K562 (cell line): ENCODE measurements at regions not wholly inside any gene's neighbourhood (a gene's known extent, or its start where the extent isn't known, plus 50 kb on each side); places are given as distances from the start of the nearest gene placed in this dataset.

Experiments used
- CREB5 ChIP-seq: fragments of 250-450 bp; sonication (Bioruptor Pico); IDR thresholded peaks from 2 replicates; pipeline ENCODE4 v1.5.0; 2020; ENCODE audit warnings: mild to moderate bottlenecking
- E2F6 ChIP-seq, 2 experiments: IDR thresholded peaks; 2 replicates each; pipeline ENCODE4 v1.6.1; 2011; ENCODE audit warnings: borderline replicate concordance in 1 of 2, control low read depth in 1 of 2, low read depth in 1 of 2, low read length in 1 of 2, mild to moderate bottlenecking in 1 of 2, mixed read lengths in 1 of 2, moderate library complexity in 1 of 2; ENCODE audit not compliant: insufficient read depth in 1 of 2, insufficient read length in 1 of 2, poor library complexity in 1 of 2, severe bottlenecking in 1 of 2; ENCODE audit errors: extremely low read depth in 1 of 2
- MYC ChIP-seq, 2 experiments: fragments of 250-450 bp in 1 of 2; sonication (Bioruptor Pico) in 1 of 2; IDR thresholded peaks; 2 replicates each; pipeline versions ENCODE4 v1.5.1 to v1.6.1; 2012 to 2021; ENCODE audit warnings: low read depth in 2 of 2, borderline replicate concordance in 1 of 2, improper control_type of control experiment in 1 of 2, low read length in 1 of 2, mild to moderate bottlenecking in 1 of 2, moderate library complexity in 1 of 2
- NFE2 ChIP-seq: IDR thresholded peaks from 2 replicates; pipeline ENCODE4 v1.6.1; 2014; ENCODE audit warnings: antibody characterized with exemption, low read depth
- RUNX1 ChIP-seq: sonication (generic); IDR thresholded peaks from 2 replicates; pipeline ENCODE4 v1.6.1; 2016; ENCODE audit warnings: antibody characterized with exemption, low read depth
- ZNF589 ChIP-seq: fragments of 200-800 bp; sonication (Bioruptor generic); IDR thresholded peaks from 2 replicates; pipeline ENCODE4 v1.6.1; 2016; ENCODE audit warnings: low read depth, missing genetic modification characterization, missing compliant biosample characterization
- TF ChIP-seq, protein P1 (sequence below): fragments of 250-450 bp; sonication (Bioruptor Pico); IDR thresholded peaks from 2 replicates; pipeline ENCODE4 v1.5.0; 2021; ENCODE audit warnings: mild to moderate bottlenecking, moderate library complexity
- TF ChIP-seq, protein P2 (sequence below): fragments of 200-800 bp; sonication (Bioruptor generic); IDR thresholded peaks from 2 replicates; pipeline ENCODE4 v1.6.1; 2017; ENCODE audit warnings: missing genetic modification characterization, missing compliant biosample characterization
- TF ChIP-seq, protein P3 (sequence below), 2 experiments: fragments of 450-650 bp; formaldehyde crosslinking in 1 of 2; IDR thresholded peaks; 2 replicates each; pipeline versions ENCODE4 v1.4.0 to v1.6.1; 2014 to 2020; ENCODE audit warnings: mild to moderate bottlenecking in 2 of 2, borderline replicate concordance in 1 of 2, low read depth in 1 of 2

DNA sequence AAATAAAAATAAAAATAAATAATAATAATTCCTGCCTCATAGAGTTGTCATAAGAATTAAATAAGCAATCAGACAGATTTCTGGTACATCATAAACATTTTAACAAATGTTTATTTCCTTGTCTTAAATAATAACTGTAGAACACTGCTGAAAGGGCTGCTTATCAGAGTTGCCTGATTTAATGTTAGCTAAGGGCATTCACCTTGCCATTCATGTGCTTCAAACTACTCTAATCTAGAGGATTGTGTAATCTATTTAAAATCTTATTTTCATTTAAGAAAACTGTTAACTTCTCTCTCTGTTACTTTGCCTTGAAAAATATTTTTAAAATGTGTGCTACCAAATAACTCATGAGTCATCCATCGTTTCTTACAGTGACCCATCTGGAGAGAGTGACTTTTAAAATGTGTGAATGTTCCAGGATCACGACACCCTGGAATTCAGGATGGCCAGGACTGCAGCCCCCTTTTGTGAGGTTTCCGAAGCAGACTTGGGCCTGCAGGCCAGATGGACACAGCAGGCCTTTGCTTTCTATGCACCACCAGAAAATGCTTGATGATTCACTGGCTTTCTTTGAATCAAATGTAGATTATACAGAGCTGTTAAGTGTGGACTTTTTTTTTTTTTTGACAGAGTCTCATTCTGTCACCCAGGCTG lies 109.1 kb upstream of the TNS3 start (continued):
- TF ChIP-seq, protein P1, sequence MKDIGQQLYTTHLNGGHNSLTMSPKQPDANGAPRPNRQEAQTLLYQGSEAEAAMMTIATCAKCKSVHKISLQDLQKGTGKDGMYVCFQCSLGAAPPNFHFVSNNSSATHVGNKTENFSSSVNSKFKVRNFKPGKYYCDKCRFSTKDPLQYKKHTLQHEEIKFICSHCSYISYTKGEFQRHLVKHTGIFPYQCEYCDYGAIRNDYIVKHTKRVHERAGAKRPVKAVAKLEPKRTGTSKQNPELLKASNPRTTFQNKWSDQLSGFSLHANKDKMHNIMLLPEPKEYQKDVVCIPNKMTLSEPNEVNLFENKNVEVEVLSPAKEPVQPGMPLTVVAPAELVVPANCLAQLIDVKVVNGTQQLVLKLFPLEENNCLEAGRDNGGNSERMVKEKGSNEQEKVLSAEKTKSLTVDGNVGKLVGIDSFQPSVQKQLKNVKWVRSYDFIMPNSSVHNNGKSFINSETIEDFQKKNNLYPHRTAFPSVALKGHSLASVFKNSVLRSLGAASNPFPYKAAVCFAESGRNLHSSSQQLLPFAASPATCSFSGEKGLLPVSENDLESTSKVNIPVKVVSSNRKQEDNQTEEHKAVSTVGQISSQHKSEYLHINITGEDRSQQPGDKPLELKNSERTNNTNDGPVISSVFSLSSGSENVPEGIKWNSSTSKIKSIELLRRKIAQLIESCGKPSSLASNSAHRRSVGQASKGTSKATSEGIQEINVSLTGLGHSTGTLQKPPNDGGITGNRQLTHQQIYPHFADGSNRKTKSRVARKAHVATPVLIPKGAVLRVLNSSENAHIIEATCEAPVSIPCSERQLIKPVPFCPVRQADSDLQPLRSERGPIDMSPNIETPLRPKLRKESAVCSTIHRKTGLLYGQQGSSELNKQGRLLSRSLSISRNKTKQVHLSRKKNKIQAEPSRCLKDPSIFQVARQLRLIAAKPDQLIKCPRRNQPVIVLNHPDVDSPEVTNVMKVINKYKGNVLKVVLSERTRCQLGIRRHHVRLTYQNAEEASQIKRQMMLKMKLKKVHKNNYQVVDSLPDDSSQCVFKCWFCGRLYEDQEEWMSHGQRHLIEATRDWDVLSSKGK: no peak
- TF ChIP-seq, protein P2, sequence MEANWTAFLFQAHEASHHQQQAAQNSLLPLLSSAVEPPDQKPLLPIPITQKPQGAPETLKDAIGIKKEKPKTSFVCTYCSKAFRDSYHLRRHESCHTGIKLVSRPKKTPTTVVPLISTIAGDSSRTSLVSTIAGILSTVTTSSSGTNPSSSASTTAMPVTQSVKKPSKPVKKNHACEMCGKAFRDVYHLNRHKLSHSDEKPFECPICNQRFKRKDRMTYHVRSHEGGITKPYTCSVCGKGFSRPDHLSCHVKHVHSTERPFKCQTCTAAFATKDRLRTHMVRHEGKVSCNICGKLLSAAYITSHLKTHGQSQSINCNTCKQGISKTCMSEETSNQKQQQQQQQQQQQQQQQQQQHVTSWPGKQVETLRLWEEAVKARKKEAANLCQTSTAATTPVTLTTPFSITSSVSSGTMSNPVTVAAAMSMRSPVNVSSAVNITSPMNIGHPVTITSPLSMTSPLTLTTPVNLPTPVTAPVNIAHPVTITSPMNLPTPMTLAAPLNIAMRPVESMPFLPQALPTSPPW (CRISPR knock-in tag): no peak
- TF ChIP-seq, protein P3, sequence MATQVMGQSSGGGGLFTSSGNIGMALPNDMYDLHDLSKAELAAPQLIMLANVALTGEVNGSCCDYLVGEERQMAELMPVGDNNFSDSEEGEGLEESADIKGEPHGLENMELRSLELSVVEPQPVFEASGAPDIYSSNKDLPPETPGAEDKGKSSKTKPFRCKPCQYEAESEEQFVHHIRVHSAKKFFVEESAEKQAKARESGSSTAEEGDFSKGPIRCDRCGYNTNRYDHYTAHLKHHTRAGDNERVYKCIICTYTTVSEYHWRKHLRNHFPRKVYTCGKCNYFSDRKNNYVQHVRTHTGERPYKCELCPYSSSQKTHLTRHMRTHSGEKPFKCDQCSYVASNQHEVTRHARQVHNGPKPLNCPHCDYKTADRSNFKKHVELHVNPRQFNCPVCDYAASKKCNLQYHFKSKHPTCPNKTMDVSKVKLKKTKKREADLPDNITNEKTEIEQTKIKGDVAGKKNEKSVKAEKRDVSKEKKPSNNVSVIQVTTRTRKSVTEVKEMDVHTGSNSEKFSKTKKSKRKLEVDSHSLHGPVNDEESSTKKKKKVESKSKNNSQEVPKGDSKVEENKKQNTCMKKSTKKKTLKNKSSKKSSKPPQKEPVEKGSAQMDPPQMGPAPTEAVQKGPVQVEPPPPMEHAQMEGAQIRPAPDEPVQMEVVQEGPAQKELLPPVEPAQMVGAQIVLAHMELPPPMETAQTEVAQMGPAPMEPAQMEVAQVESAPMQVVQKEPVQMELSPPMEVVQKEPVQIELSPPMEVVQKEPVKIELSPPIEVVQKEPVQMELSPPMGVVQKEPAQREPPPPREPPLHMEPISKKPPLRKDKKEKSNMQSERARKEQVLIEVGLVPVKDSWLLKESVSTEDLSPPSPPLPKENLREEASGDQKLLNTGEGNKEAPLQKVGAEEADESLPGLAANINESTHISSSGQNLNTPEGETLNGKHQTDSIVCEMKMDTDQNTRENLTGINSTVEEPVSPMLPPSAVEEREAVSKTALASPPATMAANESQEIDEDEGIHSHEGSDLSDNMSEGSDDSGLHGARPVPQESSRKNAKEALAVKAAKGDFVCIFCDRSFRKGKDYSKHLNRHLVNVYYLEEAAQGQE (IDR thresholded peaks at IDR 0.05; ENCODE audit: borderline replicate concordance): no peak
- TF ChIP-seq, protein P3 (CRISPR knock-in tag; IDR thresholded peaks at IDR 0.05; ENCODE audit: low read depth): no peak
- TF ChIP-seq CREB5 (no peak), ZNF589 (CRISPR knock-in tag) (no peak), RUNX1 (no peak), MYC (IDR thresholded peaks at IDR 0.05; ENCODE audit: low read depth, low read length) (no peak), MYC (CRISPR knock-in tag; IDR thresholded peaks at IDR 0.05; ENCODE audit: borderline replicate concordance, low read depth) (no peak), NFE2 (peak; percentile 27; the same call in 1 of the 2 replicates), E2F6 (IDR thresholded peaks at IDR 0.05; ENCODE audit: borderline replicate concordance in 1 of 2, extremely low read depth in 1 of 2, insufficient read depth in 1 of 2, insufficient read length in 1 of 2, low read depth in 1 of 2, low read length in 1 of 2, poor library complexity in 1 of 2, severe bottlenecking in 1 of 2) (no peak)
